Medulla oblongata (tissue), 1 donor: ENCODE measurements at regions not wholly inside any gene's neighbourhood (a gene's known extent, or its start where the extent isn't known, plus 50 kb on each side); places are given as distances from the start of the nearest gene placed in this dataset.

ENCODE experiments used
- DNase-seq: peaks from one replicate; pipeline ENCODE4 v3.0.0-alpha.2; 2015; ENCODE audit errors: extremely low spot score

GRCh38 chr3:89625945-89626344 is 518.5 kb downstream of the EPHA3 start:
- DNase-seq, result no peak

GRCh38 chr3:89628856-89629670 is 521.6 kb downstream of the EPHA3 start:
- peak; percentile 3 for DNase-seq

GRCh38 chr3:89635137-89635536 is 527.7 kb downstream of the EPHA3 start:
- no peak for DNase-seq

GRCh38 chr3:89644716-89645115 is 537.3 kb downstream of the EPHA3 start:
- no peak for DNase-seq

GRCh38 chr3:89649431-89649830 is 542.0 kb downstream of the EPHA3 start:
- DNase-seq, result no peak

GRCh38 chr3:89654031-89654430 is 546.6 kb downstream of the EPHA3 start:
- DNase-seq, result no peak

- no peak for DNase-seq
Measured at GRCh38 chr3:89656388-89656787, 549.0 kb downstream of the EPHA3 start.

- no peak for DNase-seq
Measured at GRCh38 chr3:89679686-89680085, 572.3 kb downstream of the EPHA3 start.

GRCh38 chr3:89682556-89682955 is 575.1 kb downstream of the EPHA3 start:
- no peak for DNase-seq

- no peak for DNase-seq
Measured at GRCh38 chr3:89685731-89686130, 578.3 kb downstream of the EPHA3 start.

- no peak for DNase-seq
Measured at GRCh38 chr3:89690646-89691045, 583.2 kb downstream of the EPHA3 start.

- DNase-seq, result no peak
Measured at GRCh38 chr3:89692601-89693000, 585.2 kb downstream of the EPHA3 start.

- no peak for DNase-seq
Measured at GRCh38 chr3:89697321-89697916, 590.0 kb downstream of the EPHA3 start.

- no peak for DNase-seq
Measured at GRCh38 chr3:89698208-89698830, 590.9 kb downstream of the EPHA3 start.

- DNase-seq, result no peak
Measured at GRCh38 chr3:89699229-89699628, 591.8 kb downstream of the EPHA3 start.

GRCh38 chr3:89699771-89700170 is 592.4 kb downstream of the EPHA3 start:
- no peak for DNase-seq

GRCh38 chr3:89702404-89702803 is 595.0 kb downstream of the EPHA3 start:
- no peak for DNase-seq

- no peak for DNase-seq
Measured at GRCh38 chr3:89713196-89713595, 605.8 kb downstream of the EPHA3 start.

GRCh38 chr3:89714237-89714636 is 606.8 kb downstream of the EPHA3 start:
- no peak for DNase-seq

GRCh38 chr3:89740080-89740880 is 632.9 kb downstream of the EPHA3 start:
- no peak for DNase-seq

- no peak for DNase-seq
Measured at GRCh38 chr3:89740881-89741177, 633.4 kb downstream of the EPHA3 start.

GRCh38 chr3:89742546-89742945 is 635.1 kb downstream of the EPHA3 start:
- no peak for DNase-seq
